HG02885 (cell line): ENCODE measurements at regions not wholly inside any gene's neighbourhood (a gene's known extent, or its start where the extent isn't known, plus 50 kb on each side); places are given as distances from the start of the nearest gene placed in this dataset.

Experiments used
- ATAC-seq: cut with Tn5 transposase; IDR thresholded peaks from one replicate; pipeline ENCODE4 v1.9.1; 2021; ENCODE audit warnings: mild to moderate bottlenecking; ENCODE audit not compliant: unreplicated experiment, poor library complexity

DNA sequence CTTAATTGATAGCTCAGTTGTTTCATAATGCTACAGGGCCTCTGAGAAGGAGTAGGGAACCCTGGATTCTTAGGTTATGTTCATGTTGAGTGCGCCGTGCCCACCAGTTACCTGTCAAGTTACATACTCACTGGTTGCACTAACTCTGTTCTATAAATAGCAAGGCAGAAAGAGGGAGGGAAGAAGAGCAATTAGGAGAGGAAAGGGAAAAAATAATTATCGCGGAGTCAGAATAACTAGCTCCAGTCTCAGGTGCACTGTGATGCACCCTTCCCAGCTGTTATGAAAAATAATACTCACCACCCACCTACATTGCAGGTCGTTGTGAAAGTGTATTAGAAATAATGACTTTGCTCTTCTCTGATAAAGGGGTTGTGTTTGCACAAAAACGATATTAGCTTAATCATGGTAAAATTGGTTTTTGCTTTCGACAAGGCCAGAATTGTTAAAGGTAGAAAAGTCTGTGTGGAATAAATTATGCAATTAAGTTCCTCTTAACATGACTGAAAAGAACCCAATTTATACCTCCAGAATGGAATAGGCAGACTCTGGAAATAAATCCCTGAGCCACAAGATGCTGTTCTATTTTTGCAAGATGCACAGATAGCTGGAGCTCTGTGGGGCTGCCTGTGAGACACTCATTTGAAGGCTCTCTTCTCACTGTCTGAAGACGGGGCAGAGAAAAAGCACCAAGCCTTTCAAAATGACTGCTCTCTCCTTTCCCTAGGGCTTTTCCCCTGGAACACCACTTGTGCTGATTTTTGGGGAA is 137.6 kb upstream of the PITRM1 start:
- ATAC-seq: no peak

DNA sequence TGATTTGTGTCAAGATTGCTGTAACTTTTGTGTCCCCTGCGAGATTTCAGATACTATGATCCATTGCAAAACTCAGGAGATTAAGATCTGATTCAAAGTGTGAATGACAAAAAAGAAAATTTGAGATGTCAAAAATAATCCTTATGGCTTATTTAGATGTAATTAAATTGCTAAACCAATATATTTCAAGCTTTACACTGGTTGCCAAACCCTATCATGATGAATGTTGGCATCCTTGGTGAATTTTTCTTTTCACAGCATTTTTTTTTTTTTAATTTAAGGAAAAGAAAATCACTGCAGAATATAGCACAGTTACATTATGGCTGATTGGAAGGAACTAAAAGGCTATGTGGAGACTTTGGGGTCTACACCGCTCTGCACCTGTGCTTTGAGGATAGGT is 133.5 kb upstream of the PITRM1 start:
- ATAC-seq: no peak

DNA sequence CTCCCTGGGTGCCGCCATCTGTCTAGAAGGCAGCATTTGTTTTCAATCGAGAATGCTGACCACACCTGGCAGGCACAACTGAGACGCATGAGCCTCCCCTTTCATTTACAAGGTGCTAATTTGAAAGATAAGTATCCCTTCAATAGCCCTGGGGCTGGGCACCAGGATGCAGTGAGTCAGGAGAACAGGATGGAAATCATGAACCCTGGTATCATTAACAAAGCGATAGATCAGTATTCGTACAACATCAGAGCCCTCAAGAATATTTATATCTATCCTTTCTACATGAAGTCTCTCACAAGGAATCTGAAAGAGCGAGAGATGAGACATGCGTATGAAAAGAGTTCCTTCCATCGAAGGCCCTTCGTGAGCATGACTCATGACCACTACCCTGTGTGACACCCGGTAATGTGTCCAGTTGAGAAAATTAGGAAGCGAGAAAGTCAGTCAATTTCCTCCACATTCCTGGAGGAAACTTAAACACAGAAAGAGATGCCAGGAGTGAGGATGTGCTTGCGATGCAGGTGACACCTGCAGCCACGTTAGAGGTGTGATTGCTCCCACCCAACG is 123.1 kb upstream of the PITRM1 start:
- ATAC-seq: no peak

DNA sequence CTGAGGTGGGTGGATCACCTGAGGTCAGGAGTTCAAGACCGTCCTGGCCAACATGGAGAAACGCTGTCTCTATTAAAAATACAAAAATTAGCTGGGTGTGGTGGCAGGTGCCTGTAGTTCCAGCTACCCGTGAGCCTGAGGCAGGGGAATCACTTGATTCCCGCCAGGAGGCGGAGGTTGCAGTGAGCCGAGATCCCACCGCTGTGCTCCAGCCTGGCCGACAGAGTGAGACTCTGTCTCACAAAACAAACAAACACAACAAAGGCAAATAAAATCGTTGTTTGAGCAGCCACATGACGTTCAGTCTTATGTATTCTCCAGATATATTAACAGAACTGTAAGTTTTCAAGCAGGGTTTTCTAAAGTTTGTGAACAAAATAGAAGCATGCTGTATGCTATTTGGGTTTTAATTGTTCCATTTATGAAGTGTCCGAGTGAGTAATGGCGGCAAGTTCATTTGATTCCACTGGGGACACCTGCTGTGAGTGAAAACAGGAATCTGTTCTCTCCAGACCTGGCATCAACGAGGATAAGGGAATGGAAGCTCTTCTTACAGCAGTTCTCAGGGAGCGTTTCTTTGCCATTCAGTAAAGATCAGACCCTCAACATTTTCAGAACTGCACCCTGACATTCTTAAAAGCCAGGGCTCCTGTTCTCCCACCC is 122.5 kb upstream of the PITRM1 start:
- no peak for ATAC-seq

DNA sequence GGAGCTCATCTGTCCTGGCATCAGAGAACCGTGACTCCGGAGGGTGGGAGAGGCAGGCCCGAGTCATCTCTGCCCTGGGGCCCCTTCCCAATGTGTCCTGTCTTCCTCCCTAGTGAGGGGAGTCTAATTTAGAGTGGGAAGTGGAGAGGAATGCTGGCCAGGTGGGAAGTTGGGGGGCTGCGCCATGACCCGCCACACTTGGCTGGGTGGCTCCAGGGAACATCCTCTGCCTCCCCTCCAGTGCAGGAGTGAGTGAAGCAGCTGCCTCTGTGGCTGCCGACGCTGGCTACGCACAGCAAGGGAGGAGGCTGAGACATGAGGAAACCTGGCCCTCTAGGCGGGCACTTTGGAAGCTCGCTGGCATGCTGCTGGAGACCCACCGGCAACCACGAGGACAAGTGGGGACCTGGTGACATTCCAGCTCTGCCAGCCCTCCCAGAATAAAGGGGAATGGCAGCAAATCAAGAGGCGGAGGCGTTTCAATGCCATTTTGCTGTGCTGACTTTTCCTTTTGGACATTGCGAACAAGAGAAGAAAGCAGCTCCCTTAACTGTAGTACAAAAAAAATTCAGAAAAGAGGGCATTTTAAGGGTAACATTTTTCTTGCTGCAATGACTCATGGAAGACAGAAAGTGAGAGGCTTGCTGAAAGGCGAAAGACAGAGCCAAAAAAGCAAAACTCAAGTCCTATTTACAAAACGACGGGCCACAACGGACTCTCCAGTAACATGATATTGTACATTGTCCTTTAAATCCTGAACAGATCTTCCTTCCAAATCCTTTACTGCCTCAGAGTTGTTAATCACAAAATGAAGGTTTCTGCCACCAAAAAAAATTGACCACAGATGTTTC is 121.2 kb upstream of the PITRM1 start:
- no peak for ATAC-seq

DNA sequence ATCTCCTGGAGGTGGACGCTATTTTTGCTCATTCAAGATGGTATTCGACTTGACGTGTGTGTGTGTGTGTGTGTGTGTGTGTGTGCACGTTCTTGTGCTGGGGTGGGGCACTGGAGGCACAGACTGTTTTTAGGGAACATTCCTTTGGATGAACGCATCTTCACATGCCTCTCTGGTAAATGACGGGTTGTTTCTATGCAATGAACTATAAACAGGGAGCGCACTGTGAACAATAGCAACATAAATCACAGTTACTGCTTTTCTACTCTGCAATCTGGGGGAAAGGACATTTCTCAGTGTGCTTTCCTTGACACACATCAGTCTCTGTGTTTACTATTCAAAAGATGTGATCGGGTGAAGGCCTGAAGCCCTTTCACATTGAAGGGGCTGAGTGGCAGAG is 120.1 kb upstream of the PITRM1 start:
- no peak for ATAC-seq

DNA sequence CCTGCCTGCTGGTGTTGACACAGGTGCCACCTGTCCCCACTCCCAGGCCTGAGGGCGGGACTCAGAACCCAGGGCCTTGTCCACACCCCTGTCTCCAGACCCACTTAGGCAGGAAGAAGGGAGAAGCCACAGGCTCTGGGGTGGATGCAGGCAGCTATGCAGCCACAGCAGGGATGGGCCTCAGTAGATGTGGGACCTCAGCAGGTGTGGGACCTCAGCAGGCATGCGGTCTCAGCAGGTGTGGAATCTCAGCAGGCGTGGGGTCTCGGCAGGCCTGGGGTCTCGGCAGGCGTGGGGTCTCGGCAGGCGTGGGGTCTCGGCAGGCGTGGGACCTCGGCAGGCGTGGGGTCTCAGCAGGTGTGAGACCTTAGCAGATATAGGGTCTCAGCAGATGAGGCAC is 118.0 kb upstream of the PITRM1 start:
- ATAC-seq: no peak

DNA sequence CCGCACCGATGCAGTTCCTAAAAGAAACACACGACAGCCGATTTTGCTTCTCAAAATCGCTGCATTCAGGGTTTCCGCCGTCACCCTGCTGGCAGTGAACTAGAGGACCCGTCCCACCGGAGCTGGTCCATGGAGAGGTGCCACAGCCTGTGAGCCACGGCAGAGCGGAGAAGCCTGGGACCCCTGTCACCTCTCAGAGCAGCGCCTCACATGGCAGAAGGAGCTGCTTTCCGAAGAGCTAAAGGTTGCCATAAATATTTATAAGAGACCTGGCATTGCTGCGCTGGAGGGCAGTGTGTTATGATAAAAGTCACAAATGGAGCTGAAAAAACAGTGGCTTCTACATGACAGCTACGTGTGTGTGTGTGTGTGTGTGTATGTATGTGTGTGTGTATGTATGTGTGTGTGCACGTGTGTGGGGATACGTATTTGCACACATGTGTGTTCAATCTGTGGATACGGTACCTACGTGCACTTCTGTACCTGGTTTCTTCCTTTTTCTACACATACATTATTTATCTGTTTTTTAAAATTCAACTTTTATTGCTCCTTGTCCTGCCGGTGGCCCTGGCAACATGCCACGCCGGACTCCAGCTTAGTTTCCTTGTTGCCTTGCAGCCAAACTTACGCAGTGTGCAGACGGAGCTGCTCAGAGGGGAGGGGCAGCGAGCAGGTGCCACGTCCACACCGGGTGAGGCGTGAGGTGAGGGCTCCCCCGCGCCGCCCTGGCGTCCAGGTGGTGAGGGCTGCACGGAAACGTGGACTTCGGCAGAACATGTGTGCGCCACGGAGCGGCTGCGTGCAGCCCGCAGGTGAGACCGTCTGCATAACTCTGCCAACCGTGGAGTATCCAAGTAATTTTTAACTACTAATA is 115.2 kb upstream of the PITRM1 start:
- ATAC-seq: no peak

DNA sequence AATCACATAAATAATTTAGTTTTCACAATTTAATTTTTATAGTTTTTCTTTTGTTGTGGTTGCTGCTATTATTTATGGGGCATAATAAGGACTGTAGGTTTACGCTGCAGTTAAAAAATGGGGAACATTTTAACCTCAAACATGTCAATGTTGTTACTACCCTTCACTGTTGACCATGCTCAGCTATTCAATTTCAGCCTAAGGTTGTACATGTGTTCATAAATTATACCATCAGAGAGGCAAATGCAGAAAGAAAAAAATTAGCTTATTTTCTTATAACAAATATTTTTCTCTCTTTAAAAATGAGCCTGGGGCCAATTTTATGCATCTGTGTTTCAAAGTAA is 110.1 kb upstream of the PITRM1 start:
- no peak for ATAC-seq

DNA sequence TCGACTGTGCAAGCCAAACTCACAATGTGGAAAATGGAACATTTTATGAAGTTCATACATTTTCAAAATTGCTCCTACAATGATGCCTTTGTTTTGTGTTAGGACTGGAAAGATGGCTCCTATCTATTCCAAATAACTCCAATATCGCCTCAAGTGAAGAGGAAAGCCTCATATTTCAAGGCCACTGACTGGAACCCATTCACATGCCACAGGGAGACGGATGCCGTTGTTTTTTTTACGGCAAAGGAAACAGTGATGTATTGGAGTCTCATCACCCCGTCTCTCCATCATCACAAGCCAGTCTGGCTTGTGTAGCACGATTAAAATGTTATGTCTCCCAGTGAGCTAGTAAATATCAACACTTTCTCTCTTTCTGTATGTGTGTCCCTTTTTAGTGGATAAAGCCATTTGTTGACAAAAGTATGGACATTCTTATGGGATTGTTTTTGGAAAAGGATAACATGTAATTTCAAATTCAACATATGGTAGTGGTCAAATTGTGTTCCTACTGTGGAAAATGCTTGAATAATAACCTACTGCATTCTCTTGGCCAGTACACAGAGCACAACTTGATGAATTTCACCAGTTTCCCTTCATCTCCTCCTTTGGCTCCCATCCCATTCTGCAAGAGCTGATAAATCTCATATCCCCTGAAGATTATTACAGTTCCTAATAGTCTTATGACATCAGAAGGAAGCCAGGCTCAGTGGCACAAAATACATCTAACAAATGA is 109.5 kb upstream of the PITRM1 start:
- ATAC-seq: no peak

DNA sequence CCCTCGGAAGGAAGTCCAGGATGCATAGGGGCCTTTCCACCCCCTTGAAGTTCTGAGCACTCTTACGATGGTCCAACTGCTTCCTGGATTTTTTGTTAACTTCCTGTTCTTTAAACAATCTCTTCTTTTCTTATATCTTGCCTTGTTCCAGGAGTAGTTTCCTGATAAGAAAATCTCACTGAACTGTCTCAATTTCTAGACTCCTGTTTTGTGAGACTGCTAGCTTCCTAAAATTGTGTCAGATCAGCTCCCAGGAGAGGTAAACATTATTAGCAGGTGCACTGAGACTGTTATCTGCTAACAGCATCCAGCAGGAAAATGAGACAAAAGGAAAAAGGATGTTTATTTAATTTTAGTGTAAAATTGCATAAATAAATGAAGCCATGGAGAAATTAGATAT is 106.2 kb upstream of the PITRM1 start:
- ATAC-seq: no peak

DNA sequence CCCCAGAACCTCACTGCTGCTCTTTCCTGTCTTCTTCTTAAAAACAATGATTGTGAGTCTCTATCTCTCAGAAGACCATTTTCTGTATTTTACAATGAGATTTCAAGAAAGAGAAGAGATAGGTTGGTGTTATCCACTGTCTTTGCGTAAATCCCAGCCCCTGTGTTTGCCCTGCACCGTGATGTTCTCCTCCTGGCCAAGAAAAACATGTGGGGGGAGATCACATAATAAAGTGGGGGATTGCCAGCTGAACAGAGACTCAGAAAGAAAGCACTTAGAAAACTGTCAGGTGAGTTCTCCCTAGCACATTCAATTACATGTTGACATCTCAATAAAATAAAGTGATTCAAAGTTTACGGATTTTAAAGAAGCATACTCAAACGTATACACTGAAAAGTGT is 105.0 kb upstream of the PITRM1 start:
- ATAC-seq: no peak

DNA sequence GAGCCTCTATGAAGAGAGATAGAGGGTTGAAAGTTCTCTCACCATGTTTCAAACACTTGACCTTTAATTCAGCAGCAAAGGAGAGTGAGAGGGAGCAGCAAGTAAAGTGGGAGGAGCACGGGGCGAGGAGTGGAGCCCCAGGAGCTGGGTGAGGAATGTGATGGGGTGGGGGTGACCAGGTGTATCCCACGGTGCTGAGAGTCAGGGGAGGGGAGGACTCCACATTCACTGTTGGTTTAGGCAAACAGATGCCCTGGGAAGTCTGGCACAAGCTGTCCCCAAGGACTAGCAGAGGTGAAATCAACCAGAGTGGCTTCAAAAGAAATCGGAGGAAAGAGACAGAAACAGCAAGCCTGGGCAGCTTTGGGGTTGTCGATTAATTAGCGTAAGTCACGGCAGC is 101.8 kb upstream of the PITRM1 start:
- no peak for ATAC-seq

DNA sequence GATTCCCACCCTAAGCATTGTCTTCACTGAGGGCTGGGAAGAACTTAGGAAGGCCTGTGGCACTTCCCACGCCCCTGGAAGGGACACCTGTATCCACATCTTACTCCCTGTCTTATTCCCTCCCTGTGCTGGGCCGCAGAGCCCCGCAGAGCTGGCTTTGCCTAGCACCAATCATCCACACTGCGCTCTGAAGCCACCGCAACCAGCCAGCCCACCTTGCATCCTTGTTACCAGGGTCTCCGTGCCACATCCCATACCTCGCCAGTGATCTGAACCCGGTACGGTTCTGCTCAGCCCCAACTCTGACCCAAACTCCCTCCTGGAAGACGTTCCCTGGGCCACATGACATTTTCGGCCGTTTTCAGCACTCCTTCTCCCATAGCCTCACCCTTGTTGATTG is 101.4 kb upstream of the PITRM1 start:
- no peak for ATAC-seq

DNA sequence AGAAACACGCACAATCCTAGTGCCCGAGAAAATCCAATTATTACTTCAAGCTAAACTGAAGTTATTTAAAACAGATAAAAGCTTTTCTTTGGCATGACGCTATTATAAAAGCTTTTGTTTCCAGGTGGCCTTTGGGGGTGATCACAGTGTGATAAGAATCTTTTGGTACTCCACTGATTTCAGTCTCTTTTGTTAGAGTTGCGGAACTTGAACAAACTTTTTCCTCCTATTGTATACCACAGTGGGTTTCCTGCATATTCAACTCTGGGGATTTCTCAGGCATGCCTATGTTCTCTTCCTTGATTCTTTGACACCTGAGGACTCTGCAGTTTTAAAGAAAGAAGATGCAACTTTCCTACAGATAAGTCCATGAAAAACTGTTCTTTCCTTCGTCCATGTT is 99.7 kb upstream of the PITRM1 start:
- no peak for ATAC-seq

DNA sequence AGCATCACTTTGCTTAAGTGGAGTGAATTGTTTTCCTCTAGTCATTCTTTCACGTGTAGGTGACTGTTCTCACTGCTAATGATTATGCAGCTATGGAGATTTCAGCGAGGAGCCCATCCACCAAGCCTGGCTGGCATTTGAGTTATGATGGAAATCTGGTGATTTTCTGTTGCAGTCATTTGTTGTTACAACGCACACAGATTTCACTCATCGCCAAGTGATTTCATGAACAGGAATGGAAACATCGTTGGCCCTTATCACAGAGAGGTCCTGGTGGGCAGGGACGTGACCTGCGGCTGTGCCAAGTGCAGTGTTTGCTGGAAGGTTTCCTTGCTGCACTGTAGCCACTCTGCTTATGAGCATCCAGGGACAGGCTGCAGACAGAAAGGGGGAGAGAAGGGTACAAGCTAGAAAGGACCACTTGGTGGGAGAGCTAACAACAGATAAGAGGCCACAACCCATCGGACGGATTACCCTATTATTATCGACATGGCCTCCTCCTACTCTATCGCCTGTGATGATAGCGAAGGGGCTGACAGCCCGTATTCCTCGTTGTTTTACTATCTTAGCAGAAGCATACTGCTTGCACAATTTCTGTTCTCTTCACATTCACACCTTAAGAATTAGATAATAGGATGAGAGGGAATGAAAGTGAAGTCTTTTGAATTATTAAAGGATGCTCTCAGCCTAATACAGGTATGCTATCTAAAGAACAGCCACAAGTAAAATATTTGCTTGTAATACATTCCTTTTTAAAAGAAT is 99.0 kb upstream of the PITRM1 start:
- ATAC-seq: no peak

DNA sequence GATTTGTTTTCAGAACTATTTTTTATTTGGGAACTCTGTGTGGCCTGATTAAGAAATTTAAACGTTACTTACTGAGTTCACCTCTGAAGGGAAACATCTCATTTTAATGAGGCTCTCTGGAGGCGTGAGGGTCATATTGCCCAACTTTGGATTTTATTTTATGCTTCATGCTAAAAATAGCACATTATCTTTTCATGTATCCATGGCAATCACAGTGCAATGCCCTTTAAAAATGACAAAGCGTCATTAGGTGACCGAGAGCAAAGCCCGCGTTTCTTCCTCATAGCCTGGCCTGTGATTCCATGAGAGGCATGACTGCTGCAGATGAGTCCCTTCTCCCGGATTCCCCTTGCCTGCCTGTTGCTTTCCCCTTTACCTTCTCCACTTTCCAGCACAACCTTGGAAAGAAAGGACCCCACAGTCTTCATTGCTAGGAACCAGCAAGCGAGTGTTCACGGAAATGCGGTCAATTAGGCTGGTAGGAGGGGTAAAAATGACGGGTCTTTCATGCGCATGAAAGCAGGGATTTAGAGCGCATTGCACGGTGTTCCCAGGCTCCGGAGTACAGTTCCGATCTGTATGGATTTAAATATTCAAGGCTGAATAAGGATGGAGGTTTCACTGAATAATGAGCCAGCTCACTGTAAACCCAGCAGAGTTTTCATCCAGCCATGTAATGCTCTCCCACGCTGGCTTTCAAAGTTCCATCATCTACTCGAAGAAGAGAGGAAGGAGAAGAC is 98.2 kb upstream of the PITRM1 start:
- no peak for ATAC-seq

DNA sequence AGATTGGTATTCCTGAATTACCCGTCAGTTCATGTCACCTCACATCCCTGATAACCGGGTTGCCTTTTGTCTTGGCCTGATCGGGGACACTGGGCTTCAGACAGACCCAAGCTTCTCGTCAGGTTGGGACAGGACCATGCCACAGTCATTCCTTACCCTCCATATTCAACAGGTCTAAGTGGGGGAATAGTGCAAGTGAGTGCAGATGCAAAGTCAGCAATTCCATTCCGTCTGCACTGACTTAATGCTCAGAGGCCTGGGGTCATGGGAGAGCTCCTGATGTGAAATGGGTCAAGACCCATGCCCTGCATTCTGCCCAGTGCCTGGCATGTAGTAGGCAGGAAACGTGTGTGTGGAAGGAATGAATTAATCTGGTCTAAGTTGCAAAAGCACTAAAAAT is 95.4 kb upstream of the PITRM1 start:
- no peak for ATAC-seq
